ENCODE measurements at regions not wholly inside any gene's neighbourhood (a gene's known extent, or its start where the extent isn't known, plus 50 kb on each side); places are given as distances from the start of the nearest gene placed in this dataset.

DNA sequence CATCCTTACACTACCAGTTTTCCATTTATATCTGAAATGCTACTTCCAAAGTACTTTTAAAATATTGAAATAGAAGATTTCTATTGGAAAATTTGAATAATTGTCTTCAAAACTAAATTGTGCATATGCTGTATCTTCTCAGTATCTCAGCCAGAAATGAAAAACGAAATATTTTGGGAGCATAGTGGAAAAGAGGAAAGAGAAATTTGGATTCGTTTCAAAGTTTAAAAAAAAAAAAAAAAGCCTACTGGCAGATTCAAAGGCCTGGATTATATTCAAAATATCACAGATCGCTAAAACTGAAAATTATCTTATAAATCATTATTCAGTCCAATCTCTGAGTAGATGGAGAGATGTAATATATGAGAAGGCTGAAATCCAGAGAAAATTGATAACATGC lies 440.7 kb downstream of the TAF11L14 start:
- Histone ChIP-seq H3K36me3 (ENCODE audit: control insufficient read depth, insufficient read depth, low read length) (no peaks in the 10 kb centered on the region), H3K4me1 (no peaks in the 10 kb centered on the region), H3K9me3 (no peaks in the 10 kb centered on the region), H3K27me3 (replicated peaks; ENCODE audit: control insufficient read depth, insufficient read depth, low read length) (no peaks in the 10 kb centered on the region), H3K4me3 (ENCODE audit: low read depth, low read length) (no peak overlapping the region)
- no peak for DNase-seq
- Mint-ChIP-seq H3K4me3 (ENCODE audit: unreplicated experiment) (no peak overlapping the region), H3K27me3 (ENCODE audit: insufficient read depth, unreplicated experiment) (peaks cover 8% of the 10 kb centered on the region), H3K4me1 (ENCODE audit: low read depth, unreplicated experiment) (no peaks in the 10 kb centered on the region), H3K27ac (ENCODE audit: unreplicated experiment) (no peak overlapping the region), H3K9me3 (ENCODE audit: unreplicated experiment) (no peaks in the 10 kb centered on the region), H3K36me3 (ENCODE audit: insufficient read depth, unreplicated experiment) (no peaks in the 10 kb centered on the region)
- BruUV-seq (replicated peaks) = no TSS peak
- TF ChIP-seq, protein P1, sequence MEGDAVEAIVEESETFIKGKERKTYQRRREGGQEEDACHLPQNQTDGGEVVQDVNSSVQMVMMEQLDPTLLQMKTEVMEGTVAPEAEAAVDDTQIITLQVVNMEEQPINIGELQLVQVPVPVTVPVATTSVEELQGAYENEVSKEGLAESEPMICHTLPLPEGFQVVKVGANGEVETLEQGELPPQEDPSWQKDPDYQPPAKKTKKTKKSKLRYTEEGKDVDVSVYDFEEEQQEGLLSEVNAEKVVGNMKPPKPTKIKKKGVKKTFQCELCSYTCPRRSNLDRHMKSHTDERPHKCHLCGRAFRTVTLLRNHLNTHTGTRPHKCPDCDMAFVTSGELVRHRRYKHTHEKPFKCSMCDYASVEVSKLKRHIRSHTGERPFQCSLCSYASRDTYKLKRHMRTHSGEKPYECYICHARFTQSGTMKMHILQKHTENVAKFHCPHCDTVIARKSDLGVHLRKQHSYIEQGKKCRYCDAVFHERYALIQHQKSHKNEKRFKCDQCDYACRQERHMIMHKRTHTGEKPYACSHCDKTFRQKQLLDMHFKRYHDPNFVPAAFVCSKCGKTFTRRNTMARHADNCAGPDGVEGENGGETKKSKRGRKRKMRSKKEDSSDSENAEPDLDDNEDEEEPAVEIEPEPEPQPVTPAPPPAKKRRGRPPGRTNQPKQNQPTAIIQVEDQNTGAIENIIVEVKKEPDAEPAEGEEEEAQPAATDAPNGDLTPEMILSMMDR (IDR thresholded peaks at IDR 0.05; ENCODE audit: insufficient read depth in 1 of 2, low read depth in 1 of 2, low read length in 1 of 2, severe bottlenecking in 1 of 2, unreplicated experiment in 1 of 2) = no peak
- intact Hi-C loops (cut with micrococcal nuclease; ENCODE audit: unreplicated experiment) = no loop called here
- CTCF ChIA-PET = no interaction called here
- POLR2A ChIA-PET = no interaction called here

DNA sequence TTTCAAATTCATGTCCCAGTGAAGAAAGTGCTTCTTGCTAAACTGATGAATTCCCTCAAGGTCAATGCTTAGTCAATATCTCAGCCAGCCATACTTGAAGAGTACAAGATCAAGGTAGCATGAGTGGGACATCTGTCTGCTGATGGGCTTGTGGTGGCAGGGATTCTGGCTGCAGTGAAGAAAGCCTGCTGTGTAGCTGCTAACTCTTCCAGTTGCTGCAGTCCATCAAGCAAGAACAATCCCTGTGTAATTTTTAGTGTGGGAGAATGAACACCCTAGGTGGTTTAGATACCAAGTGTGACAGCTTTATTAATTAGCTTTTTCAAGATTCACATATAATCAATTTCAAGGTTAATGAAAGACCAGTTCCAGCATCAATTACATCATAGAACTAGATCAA lies 443.9 kb downstream of the TAF11L14 start:
- BruUV-seq (replicated peaks) = no TSS peak
- DNase-seq = no peak
- Histone ChIP-seq H3K4me1 (no peaks in the 10 kb centered on the region), H3K4me3 (ENCODE audit: low read depth, low read length) (no peak overlapping the region), H3K27me3 (replicated peaks; ENCODE audit: control insufficient read depth, insufficient read depth, low read length) (no peaks in the 10 kb centered on the region), H3K36me3 (ENCODE audit: control insufficient read depth, insufficient read depth, low read length) (no peaks in the 10 kb centered on the region), H3K9me3 (no peaks in the 10 kb centered on the region)
- intact Hi-C loops (cut with micrococcal nuclease; ENCODE audit: unreplicated experiment) = no loop called here
- Mint-ChIP-seq H3K9me3 (ENCODE audit: unreplicated experiment) (no peaks in the 10 kb centered on the region), H3K27me3 (ENCODE audit: insufficient read depth, unreplicated experiment) (peaks cover 12% of the 10 kb centered on the region), H3K36me3 (ENCODE audit: insufficient read depth, unreplicated experiment) (no peaks in the 10 kb centered on the region), H3K27ac (ENCODE audit: unreplicated experiment) (no peak overlapping the region), H3K4me3 (ENCODE audit: unreplicated experiment) (no peak overlapping the region), H3K4me1 (ENCODE audit: low read depth, unreplicated experiment) (no peaks in the 10 kb centered on the region)
- TF ChIP-seq, protein P1 (IDR thresholded peaks at IDR 0.05; ENCODE audit: insufficient read depth in 1 of 2, low read depth in 1 of 2, low read length in 1 of 2, severe bottlenecking in 1 of 2, unreplicated experiment in 1 of 2) = no peak
- POLR2A ChIA-PET = no interaction called here
- CTCF ChIA-PET = no interaction called here

DNA sequence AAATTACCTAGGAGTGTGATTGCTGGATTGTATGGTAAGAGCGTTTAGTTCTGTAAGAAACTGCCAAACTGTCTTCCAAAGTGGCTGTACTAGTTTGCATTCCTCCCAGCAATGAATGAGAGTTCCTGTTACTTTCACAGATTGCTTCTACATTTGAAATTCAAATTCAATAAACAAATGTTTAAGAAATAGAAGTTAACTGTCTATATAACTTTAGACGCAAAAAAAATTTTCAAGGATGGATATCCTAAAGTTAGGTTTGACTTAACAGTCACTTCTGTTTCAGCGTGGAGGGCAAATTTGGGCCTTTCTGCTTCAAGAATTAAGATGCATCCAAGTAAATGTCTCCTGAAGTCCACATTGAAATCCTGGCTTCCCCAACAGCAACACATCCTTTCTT lies 445.6 kb downstream of the TAF11L14 start:
- Mint-ChIP-seq H3K4me1 (ENCODE audit: low read depth, unreplicated experiment) (no peaks in the 10 kb centered on the region), H3K27ac (ENCODE audit: unreplicated experiment) (no peak overlapping the region), H3K27me3 (ENCODE audit: insufficient read depth, unreplicated experiment) (peaks cover 15% of the 10 kb centered on the region), H3K4me3 (ENCODE audit: unreplicated experiment) (no peak overlapping the region), H3K36me3 (ENCODE audit: insufficient read depth, unreplicated experiment) (no peaks in the 10 kb centered on the region), H3K9me3 (ENCODE audit: unreplicated experiment) (no peaks in the 10 kb centered on the region)
- intact Hi-C loops (cut with micrococcal nuclease; ENCODE audit: unreplicated experiment) = no loop called here
- TF ChIP-seq, protein P1 (IDR thresholded peaks at IDR 0.05; ENCODE audit: insufficient read depth in 1 of 2, low read depth in 1 of 2, low read length in 1 of 2, severe bottlenecking in 1 of 2, unreplicated experiment in 1 of 2) = no peak
- ChIA-PET POLR2A (no interaction called here), CTCF (no interaction called here)
- DNase-seq = no peak
- no peaks in the 10 kb centered on the region for H3K27me3 ChIP-seq (replicated peaks; ENCODE audit: control insufficient read depth, insufficient read depth, low read length)
- no peak overlapping the region for H3K4me3 ChIP-seq (ENCODE audit: low read depth, low read length)
- BruUV-seq (replicated peaks) = no TSS peak
- H3K9me3 ChIP-seq = no peaks in the 10 kb centered on the region
- no peaks in the 10 kb centered on the region for H3K36me3 ChIP-seq (ENCODE audit: control insufficient read depth, insufficient read depth, low read length)
- H3K4me1 ChIP-seq = no peaks in the 10 kb centered on the region
